GM18909 (cell line): ENCODE measurements at regions not wholly inside any gene's neighbourhood (a gene's known extent, or its start where the extent isn't known, plus 50 kb on each side); places are given as distances from the start of the nearest gene placed in this dataset.
"Not testable (repeated sequence)": the region's sequence is repeated elsewhere in the genome, so short reads cannot be mapped to it uniquely, and the experiment has no call there.

Experiments used
- ATAC-seq: cut with Tn5 transposase; IDR thresholded peaks from one replicate; pipeline ENCODE4 v1.9.1; 2021; ENCODE audit warnings: mild to moderate bottlenecking; ENCODE audit not compliant: unreplicated experiment, poor library complexity

- no peak for ATAC-seq
Measured at GRCh38 chr13:61246351-61246750, 169.3 kb downstream of the PCDH20 start.

GRCh38 chr13:61215601-61216000, 200.0 kb downstream of the PCDH20 start:
- ATAC-seq: no peak

GRCh38 chr13:61215116-61215515, 200.5 kb downstream of the PCDH20 start:
- ATAC-seq: no peak

GRCh38 chr13:61214551-61214950, 201.1 kb downstream of the PCDH20 start:
- no peak for ATAC-seq

- not testable (repeated sequence) for ATAC-seq
Measured at GRCh38 chr13:61205898-61206297, 209.8 kb downstream of the PCDH20 start.

- ATAC-seq: no peak
Measured at GRCh38 chr13:61204025-61204424, 211.6 kb downstream of the PCDH20 start.

GRCh38 chr13:61202042-61202441, 213.6 kb downstream of the PCDH20 start:
- ATAC-seq: no peak

GRCh38 chr13:61192826-61193225, 222.8 kb downstream of the PCDH20 start:
- no peak for ATAC-seq

GRCh38 chr13:61188057-61188456, 227.6 kb downstream of the PCDH20 start:
- ATAC-seq: no peak

GRCh38 chr13:61187471-61187870, 228.2 kb downstream of the PCDH20 start:
- ATAC-seq: no peak

- no peak for ATAC-seq
Measured at GRCh38 chr13:61183670-61184069, 232.0 kb downstream of the PCDH20 start.

- no peak for ATAC-seq
Measured at GRCh38 chr13:61180234-61180633, 235.4 kb downstream of the PCDH20 start.

GRCh38 chr13:61179741-61180140, 235.9 kb downstream of the PCDH20 start:
- no peak for ATAC-seq

GRCh38 chr13:61170856-61171255, 244.8 kb downstream of the PCDH20 start:
- no peak for ATAC-seq

- ATAC-seq: no peak
Measured at GRCh38 chr13:61162636-61163035, 253.0 kb downstream of the PCDH20 start.

- no peak for ATAC-seq
Measured at GRCh38 chr13:61162106-61162505, 253.5 kb downstream of the PCDH20 start.

GRCh38 chr13:61156753-61157152, 258.9 kb downstream of the PCDH20 start:
- no peak for ATAC-seq

- no peak for ATAC-seq
Measured at GRCh38 chr13:61151062-61151461, 264.6 kb downstream of the PCDH20 start.

GRCh38 chr13:61149331-61149730, 266.3 kb downstream of the PCDH20 start:
- no peak for ATAC-seq

- no peak for ATAC-seq
Measured at GRCh38 chr13:61148691-61149315, 266.8 kb downstream of the PCDH20 start.

GRCh38 chr13:61148211-61148610, 267.4 kb downstream of the PCDH20 start:
- ATAC-seq: no peak

GRCh38 chr13:61146571-61146970, 269.1 kb downstream of the PCDH20 start:
- ATAC-seq: no peak

GRCh38 chr13:61146158-61146557, 269.5 kb downstream of the PCDH20 start:
- no peak for ATAC-seq
